C4-2B (cell line): ENCODE measurements at regions not wholly inside any gene's neighbourhood (a gene's known extent, or its start where the extent isn't known, plus 50 kb on each side); places are given as distances from the start of the nearest gene placed in this dataset.

Experiments used
- H3K27ac ChIP-seq: fragments of 450-650 bp; 2 replicates; pipeline ENCODE4 v1.5.1; 2017
- ZFX ChIP-seq: fragments of 450-650 bp; IDR thresholded peaks from 2 replicates; pipeline ENCODE4 v1.6.1; 2017
- TF ChIP-seq, protein P1 (sequence below): fragments of 450-650 bp; conservative IDR thresholded peaks from 2 replicates; pipeline ENCODE4 v1.5.1; 2017; ENCODE audit warnings: mild to moderate bottlenecking

DNA sequence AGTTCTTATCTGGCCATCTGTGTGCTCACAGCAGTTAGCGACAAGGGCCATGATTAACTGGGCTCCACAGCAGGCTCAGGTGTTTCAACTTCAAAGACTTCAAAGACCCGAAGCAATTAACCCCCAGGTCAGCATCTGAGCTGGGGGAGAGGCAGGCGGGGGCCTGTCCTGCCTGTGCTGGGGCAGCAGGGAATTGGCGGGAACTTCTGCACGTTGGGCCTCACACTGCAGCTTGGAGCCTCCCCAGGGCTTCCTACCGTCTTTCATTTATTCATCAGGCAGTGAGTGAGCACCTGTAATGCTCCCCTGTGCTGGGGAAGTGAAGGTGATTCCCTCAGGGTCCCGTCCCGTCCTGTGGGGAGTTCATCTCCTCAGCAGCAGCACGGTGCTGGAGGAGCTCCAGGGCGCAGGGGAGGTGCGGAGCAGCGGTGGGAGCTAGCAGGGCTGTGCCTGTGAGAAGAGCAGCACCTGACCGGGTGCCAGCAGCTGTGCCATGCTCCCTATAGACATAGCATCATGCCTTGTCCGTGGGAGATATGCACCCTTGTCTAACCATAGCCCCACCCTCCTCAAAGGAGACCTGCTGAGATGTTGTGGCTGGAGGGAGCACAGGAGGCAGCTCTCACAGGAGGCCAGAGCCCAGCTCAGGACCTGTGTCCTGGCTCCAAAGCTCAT, 51.8 kb upstream of the FRMD1 start:
- TF ChIP-seq, protein P1, sequence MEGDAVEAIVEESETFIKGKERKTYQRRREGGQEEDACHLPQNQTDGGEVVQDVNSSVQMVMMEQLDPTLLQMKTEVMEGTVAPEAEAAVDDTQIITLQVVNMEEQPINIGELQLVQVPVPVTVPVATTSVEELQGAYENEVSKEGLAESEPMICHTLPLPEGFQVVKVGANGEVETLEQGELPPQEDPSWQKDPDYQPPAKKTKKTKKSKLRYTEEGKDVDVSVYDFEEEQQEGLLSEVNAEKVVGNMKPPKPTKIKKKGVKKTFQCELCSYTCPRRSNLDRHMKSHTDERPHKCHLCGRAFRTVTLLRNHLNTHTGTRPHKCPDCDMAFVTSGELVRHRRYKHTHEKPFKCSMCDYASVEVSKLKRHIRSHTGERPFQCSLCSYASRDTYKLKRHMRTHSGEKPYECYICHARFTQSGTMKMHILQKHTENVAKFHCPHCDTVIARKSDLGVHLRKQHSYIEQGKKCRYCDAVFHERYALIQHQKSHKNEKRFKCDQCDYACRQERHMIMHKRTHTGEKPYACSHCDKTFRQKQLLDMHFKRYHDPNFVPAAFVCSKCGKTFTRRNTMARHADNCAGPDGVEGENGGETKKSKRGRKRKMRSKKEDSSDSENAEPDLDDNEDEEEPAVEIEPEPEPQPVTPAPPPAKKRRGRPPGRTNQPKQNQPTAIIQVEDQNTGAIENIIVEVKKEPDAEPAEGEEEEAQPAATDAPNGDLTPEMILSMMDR: no peak
- TF ChIP-seq ZFX: no peak
- H3K27ac ChIP-seq: no peak overlapping the region

DNA sequence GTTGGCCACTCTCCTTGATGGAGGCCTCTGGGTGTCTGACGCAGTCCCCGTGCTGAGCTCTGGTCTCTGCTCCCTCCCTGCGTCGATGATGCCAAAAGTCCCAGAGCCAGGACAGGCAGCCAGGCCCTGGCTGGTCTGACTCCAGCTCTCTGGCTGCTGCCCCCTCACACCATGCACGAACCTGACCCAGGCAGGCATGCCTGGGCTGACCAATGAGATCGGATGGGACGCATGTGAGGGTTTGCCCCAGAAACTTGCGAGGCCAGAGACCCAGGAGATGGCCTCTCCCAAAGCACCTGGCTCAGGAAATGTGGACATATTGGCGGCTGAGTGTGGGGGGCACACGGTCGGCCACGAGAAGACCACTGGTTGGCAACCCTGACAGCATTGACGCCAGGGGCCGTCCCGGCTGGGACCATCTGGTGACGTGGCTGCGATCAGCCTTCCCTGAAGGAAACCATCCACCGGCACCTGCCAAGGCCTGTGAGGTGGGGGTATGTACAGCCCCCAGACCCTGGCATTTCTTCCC, 51.2 kb upstream of the FRMD1 start:
- H3K27ac ChIP-seq: no peak overlapping the region
- TF ChIP-seq, protein P1: no peak
- TF ChIP-seq ZFX: no peak

DNA sequence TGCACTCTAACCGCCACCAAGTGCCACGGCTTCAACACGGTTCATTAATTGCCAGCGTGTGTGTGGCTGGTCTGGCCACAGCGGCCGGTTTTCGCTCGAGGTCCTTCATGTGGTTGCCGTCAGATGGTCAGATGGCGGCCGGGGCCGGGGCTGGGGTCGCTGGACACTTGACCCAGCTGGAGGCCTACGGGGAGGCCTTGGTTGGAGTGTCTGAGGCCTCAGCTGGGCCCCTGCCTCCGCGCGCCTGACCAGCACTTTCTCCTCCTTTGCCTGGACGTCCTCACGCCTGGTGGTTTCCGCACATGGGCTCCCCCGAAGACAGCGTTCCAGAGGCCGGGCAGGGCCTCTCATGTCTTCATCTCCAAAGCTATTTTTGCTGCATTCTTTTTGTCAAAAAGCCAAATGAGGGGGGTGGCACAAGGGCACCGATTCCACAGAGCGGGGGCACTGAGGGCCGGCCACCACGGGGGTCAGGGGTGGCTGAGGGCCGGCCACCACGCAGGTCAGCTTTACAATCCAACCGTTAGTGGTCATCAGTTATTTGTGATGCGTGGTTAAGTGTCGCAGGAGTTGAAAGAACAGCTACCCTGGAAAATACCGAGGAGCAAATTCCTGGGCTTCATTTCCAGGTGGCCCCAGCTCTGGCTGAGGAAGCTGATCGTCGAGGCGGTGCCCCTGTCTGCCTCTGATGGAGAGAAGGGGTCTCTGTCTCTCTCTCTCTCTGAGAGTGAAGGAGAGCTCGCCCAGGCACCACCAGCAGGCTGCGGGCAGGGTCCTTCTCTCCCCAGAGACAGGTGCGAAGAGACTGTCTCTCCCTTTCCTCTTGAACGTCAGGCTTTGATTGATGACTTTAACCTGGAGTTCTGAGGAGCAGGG, 50.5 kb upstream of the FRMD1 start:
- no peak overlapping the region for H3K27ac ChIP-seq
- TF ChIP-seq, protein P1: no peak
- TF ChIP-seq ZFX: no peak

DNA sequence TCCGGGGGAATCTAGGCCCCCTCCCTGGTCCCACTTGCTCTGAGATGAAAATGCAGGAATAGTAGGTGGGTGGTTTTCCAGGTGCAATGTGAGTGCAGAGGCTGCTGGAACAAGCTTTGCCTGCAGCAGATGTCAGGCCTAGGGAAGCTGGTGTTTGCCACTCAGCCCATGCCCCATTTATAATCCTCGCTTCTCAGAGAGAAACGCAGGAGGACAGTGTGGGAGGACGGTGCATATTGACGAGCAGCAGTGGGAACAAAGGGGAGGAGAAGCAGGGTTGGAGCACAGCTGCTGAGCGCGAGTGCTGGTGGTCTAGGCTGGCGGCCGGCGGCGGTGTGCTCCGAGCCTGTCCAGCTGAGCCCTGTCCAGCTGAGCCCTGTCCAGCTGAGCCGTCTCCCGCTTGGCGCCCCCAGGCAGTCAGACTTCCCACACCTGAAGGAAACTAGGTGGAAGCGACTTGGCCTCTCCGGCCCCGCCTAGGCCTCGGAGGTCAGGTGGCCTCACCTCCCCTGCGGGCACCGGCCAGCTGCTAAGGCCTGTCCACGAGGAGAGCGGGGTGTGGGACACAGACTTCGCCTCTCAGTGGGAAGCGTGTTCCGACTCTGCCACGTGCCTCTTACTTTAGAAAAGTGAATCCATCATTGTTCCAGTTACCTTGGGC, 49.7 kb upstream of the FRMD1 start:
- H3K27ac ChIP-seq: no peak overlapping the region
- no peak for TF ChIP-seq ZFX
- TF ChIP-seq, protein P1: no peak
